ENCODE measurements at regions not wholly inside any gene's neighbourhood (a gene's known extent, or its start where the extent isn't known, plus 50 kb on each side); places are given as distances from the start of the nearest gene placed in this dataset.

- Histone ChIP-seq H4K20me1 (replicated peaks; ENCODE audit: control insufficient read depth, extremely low read depth, insufficient read depth, low read length) (no peaks in the 10 kb centered on the region), H2AFZ (ENCODE audit: low read depth, low read length) (no peak overlapping the region), H3K9me3 (replicated peaks; ENCODE audit: control insufficient read depth, insufficient read depth, low read length) (peaks cover 3% of the 10 kb centered on the region), H3K27ac (ENCODE audit: insufficient read depth, low read depth, low read length) (no peak overlapping the region), H3K4me1 (ENCODE audit: control insufficient read depth, extremely low read depth, insufficient read depth, low read length) (no peaks in the 10 kb centered on the region), H3K9me1 (replicated peaks; ENCODE audit: control insufficient read depth, extremely low read depth, insufficient read depth, low read length) (no peaks in the 10 kb centered on the region), H3K27me3 (ENCODE audit: control insufficient read depth in 2 of 2, insufficient read depth in 2 of 2, low read length in 2 of 2) (no peaks in the 10 kb centered on the region), H3K4me2 (ENCODE audit: insufficient read depth, low read length) (no peak overlapping the region), H3K36me3 (ENCODE audit: control insufficient read depth in 2 of 2, extremely low read depth in 1 of 2, insufficient read depth in 2 of 2, low read length in 2 of 2) (no peaks in the 10 kb centered on the region), H3K79me2 (ENCODE audit: control insufficient read depth, insufficient read depth, low read length) (no peaks in the 10 kb centered on the region), H3K4me3 (replicated peaks in 1 of 3; ENCODE audit: insufficient read depth in 1 of 3, low read depth in 1 of 3, low read length in 3 of 3) (no peak overlapping the region), H3K9ac (replicated peaks; ENCODE audit: extremely low read depth, insufficient read depth, low read length) (no peak overlapping the region)
- TF ChIP-seq EZH2 (IDR thresholded peaks at IDR 0.05; ENCODE audit: borderline replicate concordance, low read depth, low read length, severe bottlenecking) (no peak), CTCF (IDR thresholded peaks at IDR 0.05; ENCODE audit: extremely low read depth in 1 of 2, insufficient read depth in 1 of 2, low read depth in 1 of 2, low read length in 2 of 2) (no peak), POLR2AphosphoS5 (IDR thresholded peaks at IDR 0.05; ENCODE audit: insufficient read depth, low read depth, low read length) (no peak), GATA2 (IDR thresholded peaks at IDR 0.05; ENCODE audit: insufficient read depth, insufficient read length, low read depth, low read length) (no peak), FOS (IDR thresholded peaks at IDR 0.05; ENCODE audit: borderline replicate concordance, insufficient read depth, low read length) (no peak), MAX (IDR thresholded peaks at IDR 0.05; ENCODE audit: insufficient read depth, insufficient read length) (no peak), JUN (IDR thresholded peaks at IDR 0.05; ENCODE audit: borderline replicate concordance, insufficient read depth, insufficient read length, low read depth) (no peak), POLR2A (IDR thresholded peaks at IDR 0.05; ENCODE audit: low read depth, low read length) (no peak), MYC (IDR thresholded peaks at IDR 0.05; ENCODE audit: low read depth, low read length) (no peak)
- ChIA-PET CTCF (no interaction called here), POLR2A (no interaction called here)
- BruUV-seq (replicated peaks), result no TSS peak
- DNase-seq (ENCODE audit: low read depth, low spot score) (no peak), FAIRE-seq (no peak)
- dilution Hi-C loops (cut with MboI; ENCODE audit: extremely low pct_ligation_motif_present, low sequenced_read_pairs) (no loop called here), intact Hi-C loops (cut with micrococcal nuclease) (no loop called here)
These were observed 529.8 kb upstream of the PRMT6 start for GRCh38 chr1:106526650-106527049.

Measured in endothelial cell of umbilical vein (primary cell).